Neural cell (in vitro differentiated cells): ENCODE measurements at regions not wholly inside any gene's neighbourhood (a gene's known extent, or its start where the extent isn't known, plus 50 kb on each side); places are given as distances from the start of the nearest gene placed in this dataset.

Experiments
- CTCF ChIP-seq: fragments of 450-650 bp; IDR thresholded peaks from 2 replicates; pipeline ENCODE4 v1.5.1; 2014; ENCODE audit warnings: antibody characterized with exemption, mild to moderate bottlenecking, moderate library complexity; ENCODE audit not compliant: poor library complexity, severe bottlenecking
- RAD21 ChIP-seq: fragments of 450-650 bp; conservative IDR thresholded peaks from 2 replicates; pipeline ENCODE4 v1.6.1; 2014; ENCODE audit warnings: antibody characterized with exemption, mild to moderate bottlenecking, moderate library complexity

GRCh38 chr9:80994892-80995291 lies 694.5 kb downstream of the TLE1 start:
- TF ChIP-seq CTCF (no peak), RAD21 (no peak)
